Pancreas (tissue), 10 donors: ENCODE measurements at regions not wholly inside any gene's neighbourhood (a gene's known extent, or its start where the extent isn't known, plus 50 kb on each side); places are given as distances from the start of the nearest gene placed in this dataset.

Source experiments
- ATAC-seq, 4 donors: fragments of 200-7000 bp; cut with Tn5 transposase; one replicate each; pipeline versions ENCODE4 v1.8.0 to v1.9.1; 2020; ENCODE audit warnings: mild to moderate bottlenecking in 4 of 4, moderate library complexity in 4 of 4
- DNase-seq, 6 donors: peaks; one replicate each; pipeline ENCODE4 v3.0.0-alpha.2; 2020
- FAIRE-seq: peaks from 2 replicates; lab custom pipeline; 2012; peaks lifted over from hg19 to GRCh38; lab: Jason Lieb, UNC
- H3K27ac ChIP-seq, 4 donors: fragments of 200-600 bp; sonication (generic); 1 replicate in 3 of 4; 2 replicates in 1 of 4; pipeline versions ENCODE4 v1.5.0 to v1.8.0; 2020
- H3K27me3 ChIP-seq, 4 donors: fragments of 200-600 bp; one replicate each; pipeline ENCODE4 v1.8.0; 2021
- H3K36me3 ChIP-seq, 3 donors: fragments of 200-600 bp; sonication (generic) in 1 of 3; one replicate each; pipeline versions ENCODE4 v1.5.0 to v1.8.0; 2020 to 2021
- H3K4me1 ChIP-seq, 3 donors: fragments of 200-600 bp; one replicate each; pipeline ENCODE4 v1.8.0; 2021
- H3K4me3 ChIP-seq, 4 donors: fragments of 200-600 bp; sonication (generic) in 2 of 4; one replicate each; pipeline versions ENCODE4 v1.5.0 to v1.8.0; 2020 to 2021
- H3K9me3 ChIP-seq, 4 donors: fragments of 200-600 bp; one replicate each; pipeline ENCODE4 v1.8.0; 2021
- WGBS, 2 donors: extraction: QIAGEN DNeasy Blood & Tissue Kit; methylation state at CpG; one replicate each; pipeline ENCODE4 v1.1.7; 2013; 5-methylcytosine and 5-hydroxymethylcytosine counted together
- intact Hi-C, 3 donors: fragments of 100-400 bp; cut with DNase I; formaldehyde crosslinking; loops; one replicate each; pipeline versions ENCODE4 v1.11.1 to v1.14.2; 2022
- TF ChIP-seq, protein P1 (sequence below), 4 donors: fragments of 200-600 bp; sonication (generic) in 3 of 4; IDR thresholded peaks; one replicate each; pipeline versions ENCODE4 v1.5.0 to v1.8.0; 2021; ENCODE audit warnings: antibody characterized with exemption in 4 of 4
- donor health status: healthy with polysubstance abuse.
- donor health status: DM: no; HTN: no; CAD: no; lungs with moderate emphysema.
- donor health status: DM: no; HTN: no; CAD: no.
- donor health status: control.
- donor health status: control.
- donor health status: Bipolar disorder and iron deficiency.
- donor health status: DM: yes; HTN: yes; CAD: no.
- donor health status: DM: no; HTN: no; CAD: no.
- donor health status: DM: no; HTN: no; CAD: no.
- donor health status: DM: yes; HTN: yes; CAD: no.

- H3K27me3 ChIP-seq, result no peaks in the 10 kb centered on the region
- no peaks in the 10 kb centered on the region for H3K9me3 ChIP-seq
- H3K4me1 ChIP-seq, result no peaks in the 10 kb centered on the region
- ATAC-seq (no peak), DNase-seq (no peak), FAIRE-seq (no peak)
- TF ChIP-seq, protein P1, sequence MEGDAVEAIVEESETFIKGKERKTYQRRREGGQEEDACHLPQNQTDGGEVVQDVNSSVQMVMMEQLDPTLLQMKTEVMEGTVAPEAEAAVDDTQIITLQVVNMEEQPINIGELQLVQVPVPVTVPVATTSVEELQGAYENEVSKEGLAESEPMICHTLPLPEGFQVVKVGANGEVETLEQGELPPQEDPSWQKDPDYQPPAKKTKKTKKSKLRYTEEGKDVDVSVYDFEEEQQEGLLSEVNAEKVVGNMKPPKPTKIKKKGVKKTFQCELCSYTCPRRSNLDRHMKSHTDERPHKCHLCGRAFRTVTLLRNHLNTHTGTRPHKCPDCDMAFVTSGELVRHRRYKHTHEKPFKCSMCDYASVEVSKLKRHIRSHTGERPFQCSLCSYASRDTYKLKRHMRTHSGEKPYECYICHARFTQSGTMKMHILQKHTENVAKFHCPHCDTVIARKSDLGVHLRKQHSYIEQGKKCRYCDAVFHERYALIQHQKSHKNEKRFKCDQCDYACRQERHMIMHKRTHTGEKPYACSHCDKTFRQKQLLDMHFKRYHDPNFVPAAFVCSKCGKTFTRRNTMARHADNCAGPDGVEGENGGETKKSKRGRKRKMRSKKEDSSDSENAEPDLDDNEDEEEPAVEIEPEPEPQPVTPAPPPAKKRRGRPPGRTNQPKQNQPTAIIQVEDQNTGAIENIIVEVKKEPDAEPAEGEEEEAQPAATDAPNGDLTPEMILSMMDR (IDR thresholded peaks at IDR 0.05), result no peak
- no peak overlapping the region for H3K4me3 ChIP-seq
- H3K27ac ChIP-seq, result no peak overlapping the region
- intact Hi-C loops, result no loop called here
- WGBS, 2 donors, result 41 to 46% methylated on average over 2 of the region's 2 CpGs
- no peaks in the 10 kb centered on the region for H3K36me3 ChIP-seq
Measured at GRCh38 chr21:15300131-15300530, 235.3 kb upstream of the NRIP1 start.

DNA sequence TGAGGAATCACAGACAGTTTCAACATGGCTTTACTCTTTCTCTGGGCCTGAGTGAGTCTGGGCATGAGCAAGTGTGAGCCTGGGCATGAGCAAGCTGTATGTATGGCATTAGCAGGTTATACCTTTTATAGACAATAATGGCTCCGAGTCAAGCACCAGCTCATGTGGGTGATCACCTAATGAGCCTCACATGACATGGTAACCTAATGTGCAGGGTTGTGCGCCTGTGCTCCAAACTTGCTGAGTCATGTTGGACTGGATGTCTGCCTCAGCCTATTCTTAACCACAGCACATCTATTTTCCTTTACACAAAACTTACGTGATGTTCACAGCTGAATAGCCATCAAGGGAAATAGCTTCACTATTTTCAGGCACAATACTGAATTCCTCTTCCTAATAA is 236.2 kb upstream of the NRIP1 start:
- WGBS, 2 donors, result 91 to 95% methylated on average over 3 of the region's 3 CpGs
- ATAC-seq (no peak), FAIRE-seq (no peak), DNase-seq (no peak)
- Histone ChIP-seq H3K36me3 (no peaks in the 10 kb centered on the region), H3K27ac (no peak overlapping the region), H3K9me3 (no peaks in the 10 kb centered on the region), H3K4me1 (no peaks in the 10 kb centered on the region), H3K4me3 (no peak overlapping the region), H3K27me3 (no peaks in the 10 kb centered on the region)
- TF ChIP-seq, protein P1 (IDR thresholded peaks at IDR 0.05), result no peak
- intact Hi-C loops, result no loop called here

DNA sequence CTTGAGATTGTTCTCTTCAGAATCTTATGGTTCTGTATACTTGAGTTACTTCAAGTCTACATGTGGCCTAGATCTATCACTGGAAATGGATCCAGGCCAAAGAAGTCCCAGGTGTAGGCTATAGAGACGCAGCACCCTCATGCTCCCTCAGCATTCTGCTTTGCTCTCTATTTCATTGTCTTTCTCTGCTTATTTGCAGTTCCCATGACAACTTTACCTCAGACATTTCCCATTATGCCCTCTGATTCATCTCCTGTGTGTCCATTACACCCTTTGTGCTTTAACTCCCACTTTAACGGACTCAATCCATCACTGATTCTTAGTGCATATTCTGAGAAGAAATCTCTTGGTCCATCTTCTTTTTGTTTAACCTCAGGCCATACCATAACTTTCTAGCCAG is 236.9 kb upstream of the NRIP1 start:
- ATAC-seq (no peak), DNase-seq (no peak), FAIRE-seq (no peak)
- TF ChIP-seq, protein P1 (IDR thresholded peaks at IDR 0.05), result no peak
- no peaks in the 10 kb centered on the region for H3K27me3 ChIP-seq
- no peak overlapping the region for H3K4me3 ChIP-seq
- intact Hi-C loops, result no loop called here
- H3K36me3 ChIP-seq, result no peaks in the 10 kb centered on the region
- H3K4me1 ChIP-seq, result no peaks in the 10 kb centered on the region
- WGBS, 2 donors, result 85 to 88% methylated on average over 2 of the region's 2 CpGs
- H3K9me3 ChIP-seq, result no peaks in the 10 kb centered on the region
- H3K27ac ChIP-seq, result no peak overlapping the region

GRCh38 chr21:15306271-15306670 is 241.5 kb upstream of the NRIP1 start:
- no peak for DNase-seq
- H3K4me1 ChIP-seq, result no peaks in the 10 kb centered on the region
- intact Hi-C loops, result no loop called here
- no peaks in the 10 kb centered on the region for H3K27me3 ChIP-seq
- TF ChIP-seq, protein P1 (IDR thresholded peaks at IDR 0.05), result no peak
- no peak for FAIRE-seq
- H3K4me3 ChIP-seq, result no peak overlapping the region
- 83 to 90% methylated on average over 2 of the region's 2 CpGs for WGBS, 2 donors
- H3K9me3 ChIP-seq, result no peaks in the 10 kb centered on the region
- no peak for ATAC-seq
- H3K27ac ChIP-seq, result no peak overlapping the region
- no peaks in the 10 kb centered on the region for H3K36me3 ChIP-seq

DNA sequence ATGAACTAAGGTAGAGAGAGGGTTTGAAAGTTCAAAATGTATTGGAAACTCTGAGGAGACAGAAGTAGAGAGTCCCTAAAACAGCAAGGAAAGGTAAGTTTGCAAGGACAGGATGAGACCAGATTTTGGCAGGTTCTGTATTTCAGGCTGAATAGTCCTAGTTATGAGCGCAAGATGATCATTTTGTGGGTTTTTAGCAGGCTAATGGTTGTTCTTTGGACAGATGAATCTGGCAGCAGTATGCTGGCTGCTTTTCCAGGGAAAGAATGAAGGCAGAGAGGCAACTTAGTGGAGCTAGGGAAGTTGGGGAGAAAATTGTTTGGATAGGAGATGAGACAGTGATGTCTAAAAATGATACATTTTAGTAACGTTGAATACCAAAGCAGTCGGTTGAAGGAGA is 243.5 kb upstream of the NRIP1 start:
- no peak for FAIRE-seq
- WGBS, 2 donors, result 93 to 95% methylated on average over 3 of the region's 3 CpGs
- intact Hi-C loops, result no loop called here

More for the DNA sequence above, 243.5 kb upstream of the NRIP1 start:
- no peaks in the 10 kb centered on the region for H3K27me3 ChIP-seq
- no peaks in the 10 kb centered on the region for H3K36me3 ChIP-seq
- DNase-seq, result no peak
- no peak overlapping the region for H3K4me3 ChIP-seq
- no peaks in the 10 kb centered on the region for H3K9me3 ChIP-seq
- ATAC-seq, result no peak
- no peaks in the 10 kb centered on the region for H3K4me1 ChIP-seq
- TF ChIP-seq, protein P1 (IDR thresholded peaks at IDR 0.05), result no peak
- H3K27ac ChIP-seq, result no peak overlapping the region
